PFSK-1 (cell line): ENCODE measurements at regions not wholly inside any gene's neighbourhood (a gene's known extent, or its start where the extent isn't known, plus 50 kb on each side); places are given as distances from the start of the nearest gene placed in this dataset.

Source experiments
- POLR2AphosphoS5 ChIP-seq: IDR thresholded peaks from 2 replicates; pipeline ENCODE4 v1.6.1; 2012; ENCODE audit warnings: low read depth, mild to moderate bottlenecking, control low read depth, low read length, moderate library complexity
- REST ChIP-seq, 2 experiments: IDR thresholded peaks; 2 replicates each; pipeline versions ENCODE4 v1.6.1 to v1.8.0; 2011 to 2012; ENCODE audit warnings: low read depth in 2 of 2, low read length in 2 of 2, control low read depth in 1 of 2, inconsistent platforms in 1 of 2, mild to moderate bottlenecking in 1 of 2, moderate library complexity in 1 of 2; ENCODE audit not compliant: insufficient read depth in 1 of 2
- TAF1 ChIP-seq: IDR thresholded peaks from 2 replicates; pipeline ENCODE4 v1.6.1; 2012; ENCODE audit warnings: low read length, control low read depth, borderline replicate concordance; ENCODE audit not compliant: insufficient read depth

- TF ChIP-seq POLR2AphosphoS5 (no peak), TAF1 (no peak), REST (IDR thresholded peaks at IDR 0.05; ENCODE audit: insufficient read depth in 1 of 2, low read depth in 2 of 2, low read length in 2 of 2) (no peak)
Observed at GRCh38 chr9:18012170-18012569, 433.3 kb downstream of the SH3GL2 start.
